MM.1S (cell line): ENCODE measurements at regions not wholly inside any gene's neighbourhood (a gene's known extent, or its start where the extent isn't known, plus 50 kb on each side); places are given as distances from the start of the nearest gene placed in this dataset.

Source experiments
- DNase-seq: peaks from one replicate; pipeline ENCODE4 v3.0.0-alpha.2; 2015
- H2AFZ ChIP-seq: fragments of 300-600 bp; sonication (generic); 2 replicates; pipeline ENCODE4 v1.6.0; 2016; ENCODE audit warnings: antibody characterized with exemption, low read length
- H3F3A ChIP-seq: fragments of 300-600 bp; sonication (generic); 2 replicates; pipeline ENCODE4 v1.6.1; 2016; ENCODE audit warnings: mild to moderate bottlenecking, antibody characterized with exemption, low read length, moderate library complexity, mixed read lengths; ENCODE audit not compliant: insufficient read depth
- H3K27ac ChIP-seq: fragments of 300-600 bp; sonication (generic); 2 replicates; pipeline ENCODE4 v1.5.1; 2016; ENCODE audit warnings: mild to moderate bottlenecking, low read length
- H3K27me3 ChIP-seq: fragments of 300-600 bp; sonication (generic); replicated peaks from 2 replicates; pipeline ENCODE4 v1.6.0; 2016; ENCODE audit warnings: low read length; ENCODE audit not compliant: insufficient read depth
- H3K36me3 ChIP-seq: fragments of 300-600 bp; sonication (generic); replicated peaks from 2 replicates; pipeline ENCODE4 v1.6.1; 2016; ENCODE audit warnings: mild to moderate bottlenecking, low read length, mixed read lengths; ENCODE audit not compliant: insufficient read depth
- H3K4me1 ChIP-seq: fragments of 300-600 bp; sonication (generic); 2 replicates; pipeline ENCODE4 v1.6.1; 2016; ENCODE audit warnings: low read length, mixed read lengths
- H3K4me2 ChIP-seq: fragments of 300-600 bp; sonication (generic); 2 replicates; pipeline ENCODE4 v1.6.0; 2016; ENCODE audit warnings: low read depth, low read length
- H3K4me3 ChIP-seq: fragments of 300-600 bp; sonication (generic); 2 replicates; pipeline ENCODE4 v1.5.1; 2016; ENCODE audit warnings: low read length, mixed read lengths
- H3K79me2 ChIP-seq: fragments of 300-600 bp; sonication (generic); 2 replicates; pipeline ENCODE4 v1.6.1; 2016; ENCODE audit warnings: mixed run types, low read length, mixed read lengths
- H3K9ac ChIP-seq: fragments of 300-600 bp; sonication (generic); 2 replicates; pipeline ENCODE4 v1.6.1; 2016; ENCODE audit warnings: low read length, mixed read lengths
- H3K9me2 ChIP-seq: fragments of 300-600 bp; sonication (generic); replicated peaks from 2 replicates; pipeline ENCODE4 v1.6.1; 2016; ENCODE audit warnings: mild to moderate bottlenecking, low read length, mixed read lengths; ENCODE audit not compliant: insufficient read depth
- H3K9me3 ChIP-seq: fragments of 300-600 bp; sonication (generic); replicated peaks from 2 replicates; pipeline ENCODE4 v1.6.1; 2016; ENCODE audit warnings: mild to moderate bottlenecking, low read length, mixed read lengths; ENCODE audit not compliant: insufficient read depth
- H4K20me1 ChIP-seq: fragments of 300-600 bp; sonication (generic); 2 replicates; pipeline ENCODE4 v1.6.1; 2016; ENCODE audit warnings: mild to moderate bottlenecking, low read length, moderate library complexity, mixed read lengths; ENCODE audit not compliant: insufficient read depth
- CTCF ChIP-seq: fragments of 300-600 bp; sonication (generic); IDR thresholded peaks from 2 replicates; pipeline ENCODE4 v1.5.1; 2016; ENCODE audit warnings: antibody characterized with exemption, low read length, mixed read lengths
- EZH2 ChIP-seq: fragments of 300-600 bp; sonication (generic); optimal IDR thresholded peaks from 2 replicates; pipeline ENCODE3; 2017; ENCODE audit warnings: low read depth, mild to moderate bottlenecking, antibody characterized with exemption, low read length, mixed read lengths
- EZH2phosphoT487 ChIP-seq: fragments of 300-600 bp; sonication (generic); IDR thresholded peaks from 2 replicates; pipeline ENCODE4 v1.6.1; 2018; ENCODE audit warnings: antibody characterized with exemption, low read length

GRCh38 chr17:10932938-10933337 lies 95.1 kb upstream of the PIRT start:
- no peak overlapping the region for H3K4me2 ChIP-seq
- no peak overlapping the region for H2AFZ ChIP-seq
- no peaks in the 10 kb centered on the region for H3K79me2 ChIP-seq
- H3K9me2 ChIP-seq: no peaks in the 10 kb centered on the region
- no peak for TF ChIP-seq EZH2
- no peak for TF ChIP-seq EZH2phosphoT487
- no peak for TF ChIP-seq CTCF
- no peak for DNase-seq
- no peaks in the 10 kb centered on the region for H3K9me3 ChIP-seq
- no peaks in the 10 kb centered on the region for H3K36me3 ChIP-seq
- no peak overlapping the region for H3K4me3 ChIP-seq
- H3K27ac ChIP-seq: no peak overlapping the region
- no peaks in the 10 kb centered on the region for H4K20me1 ChIP-seq
- H3F3A ChIP-seq: no peaks in the 10 kb centered on the region
- H3K4me1 ChIP-seq: no peaks in the 10 kb centered on the region
- H3K9ac ChIP-seq: no peak overlapping the region
- no peaks in the 10 kb centered on the region for H3K27me3 ChIP-seq

DNA sequence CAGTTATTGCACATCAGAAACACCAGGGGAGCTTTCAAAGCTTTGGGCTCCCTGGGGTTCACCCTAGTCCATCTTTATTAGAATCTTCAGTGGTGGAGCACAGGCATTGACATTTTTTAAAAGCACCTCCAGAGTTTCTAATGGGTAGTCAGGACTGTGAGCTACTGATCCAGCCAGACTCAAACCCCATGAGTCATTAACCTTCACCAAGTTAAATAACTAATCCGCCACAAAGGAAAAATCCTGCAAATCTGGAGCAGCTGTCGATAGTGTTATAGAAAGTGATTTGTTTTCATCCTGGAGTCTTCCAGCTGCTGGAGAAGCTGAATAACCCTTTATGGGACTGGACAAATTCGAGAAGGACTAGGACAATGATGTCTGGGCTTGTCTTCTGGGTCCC lies 93.2 kb upstream of the PIRT start:
- Histone ChIP-seq H4K20me1 (no peaks in the 10 kb centered on the region), H3K9me3 (no peaks in the 10 kb centered on the region), H2AFZ (no peak overlapping the region), H3K27ac (no peak overlapping the region), H3K79me2 (no peaks in the 10 kb centered on the region), H3K4me3 (no peak overlapping the region), H3K9me2 (no peaks in the 10 kb centered on the region), H3K4me2 (no peak overlapping the region), H3F3A (no peaks in the 10 kb centered on the region), H3K9ac (no peak overlapping the region), H3K36me3 (no peaks in the 10 kb centered on the region), H3K27me3 (no peaks in the 10 kb centered on the region), H3K4me1 (no peaks in the 10 kb centered on the region)
- TF ChIP-seq CTCF (no peak), EZH2 (no peak), EZH2phosphoT487 (no peak)
- no peak for DNase-seq

DNA sequence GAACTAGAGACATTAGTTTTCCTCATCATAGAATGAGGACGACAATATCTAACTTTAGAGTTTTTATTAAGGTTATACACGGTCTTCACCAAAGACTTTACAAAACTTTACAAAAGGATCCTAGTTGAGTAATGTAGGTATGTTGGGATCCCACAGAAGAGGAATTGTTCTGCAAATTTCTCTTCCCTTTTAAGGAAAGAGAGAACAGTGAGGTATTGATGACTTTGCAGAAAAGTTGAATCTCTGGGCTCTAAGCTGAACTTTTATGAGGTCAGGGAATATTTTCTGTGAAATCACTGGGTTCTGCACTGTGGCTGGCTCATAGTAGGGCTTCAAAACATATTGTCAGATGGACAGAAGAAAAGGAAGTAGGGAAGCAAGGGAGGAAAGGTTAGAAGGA lies 89.8 kb upstream of the PIRT start:
- TF ChIP-seq EZH2 (no peak), CTCF (no peak), EZH2phosphoT487 (no peak)
- no peak overlapping the region for H3K4me3 ChIP-seq
- H3K36me3 ChIP-seq: no peaks in the 10 kb centered on the region
- no peaks in the 10 kb centered on the region for H3K9me2 ChIP-seq
- no peaks in the 10 kb centered on the region for H4K20me1 ChIP-seq
- H3K9ac ChIP-seq: no peak overlapping the region
- H3F3A ChIP-seq: no peaks in the 10 kb centered on the region
- H3K27ac ChIP-seq: no peak overlapping the region
- no peak for DNase-seq
- no peaks in the 10 kb centered on the region for H3K4me1 ChIP-seq
- H3K9me3 ChIP-seq: no peaks in the 10 kb centered on the region
- no peaks in the 10 kb centered on the region for H3K79me2 ChIP-seq
- H2AFZ ChIP-seq: no peak overlapping the region
- H3K4me2 ChIP-seq: no peak overlapping the region
- no peaks in the 10 kb centered on the region for H3K27me3 ChIP-seq

GRCh38 chr17:10920558-10921108 lies 82.7 kb upstream of the PIRT start:
- DNase-seq: no peak
- Histone ChIP-seq H3K4me1 (no peaks in the 10 kb centered on the region), H3K4me3 (no peak overlapping the region), H3K4me2 (no peak overlapping the region), H3K9me2 (no peaks in the 10 kb centered on the region), H3K27ac (no peak overlapping the region), H3K79me2 (no peaks in the 10 kb centered on the region), H3K36me3 (no peaks in the 10 kb centered on the region), H3K9me3 (no peaks in the 10 kb centered on the region), H4K20me1 (no peaks in the 10 kb centered on the region), H2AFZ (no peak overlapping the region), H3F3A (no peaks in the 10 kb centered on the region), H3K9ac (no peak overlapping the region), H3K27me3 (no peaks in the 10 kb centered on the region)
- no peak for TF ChIP-seq EZH2
- no peak for TF ChIP-seq EZH2phosphoT487
- TF ChIP-seq CTCF: no peak
